SK-N-SH (cell line): ENCODE measurements at regions not wholly inside any gene's neighbourhood (a gene's known extent, or its start where the extent isn't known, plus 50 kb on each side); places are given as distances from the start of the nearest gene placed in this dataset.
A peak's percentile ranks its signal among the peaks of the same experiment; 100 is the strongest.

Experiments
- CTCF ChIA-PET: fragments of 300-600, 350-600 bp; formaldehyde crosslinking; extraction: SDS; loops from one replicate; lab custom pipeline; 2021; lab: Yijun Ruan, JAX
- POLR2A ChIA-PET: fragments of 350-600 bp; sonication (Branson Sonifier 250); formaldehyde crosslinking; extraction: SDS; loops from one replicate; lab custom pipeline; 2020; ENCODE audit warnings: antibody characterized with exemption, inconsistent platforms; lab: Yijun Ruan, JAX
- DNase-seq: peaks from one replicate; pipeline ENCODE4 v3.0.0; 2012
- H2AFZ ChIP-seq: fragments of 200-600 bp; sonication (generic); 2 replicates; pipeline ENCODE4 v1.8.1; 2016; ENCODE audit warnings: antibody characterized with exemption, mild to moderate bottlenecking, low read depth
- H3F3A ChIP-seq: fragments of 200-600 bp; sonication (generic); replicated peaks from 2 replicates; pipeline ENCODE3; 2016; ENCODE audit warnings: antibody characterized with exemption, mild to moderate bottlenecking; ENCODE audit not compliant: insufficient read depth
- H3K27ac ChIP-seq, 2 experiments: fragments of 200-500 bp in 1 of 2; fragments of 200-600 bp in 1 of 2; sonication (Bioruptor generic) in 1 of 2; sonication (generic), shearing (Covaris generic) in 1 of 2; 2 replicates each; pipeline versions ENCODE4 v1.5.1 to v1.6.1; 2014 to 2016; ENCODE audit warnings: low read depth in 2 of 2, inconsistent platforms in 1 of 2, low read length in 1 of 2, mild to moderate bottlenecking in 1 of 2, mixed read lengths in 1 of 2
- H3K27me3 ChIP-seq: fragments of 200-600 bp; sonication (generic), shearing (Covaris generic); 2 replicates; pipeline ENCODE4 v1.6.1; 2016; ENCODE audit warnings: mixed run types; ENCODE audit not compliant: insufficient read depth
- H3K36me3 ChIP-seq, 2 experiments: fragments of 200-500 bp in 1 of 2; fragments of 200-600 bp in 1 of 2; sonication (Bioruptor generic) in 1 of 2; sonication (generic) in 1 of 2; replicated peaks in 1 of 2; 2 replicates each; pipeline versions ENCODE3 to v1.5.1; 2014 to 2016; ENCODE audit warnings: low read length in 1 of 2, mild to moderate bottlenecking in 1 of 2; ENCODE audit not compliant: insufficient read depth in 2 of 2, control insufficient read depth in 1 of 2
- H3K4me1 ChIP-seq, 2 experiments: fragments of 200-500 bp in 1 of 2; fragments of 200-600 bp in 1 of 2; sonication (Bioruptor generic) in 1 of 2; sonication (generic), shearing (Covaris generic) in 1 of 2; 2 replicates each; pipeline versions ENCODE4 v1.5.1 to v1.6.1; 2014 to 2016; ENCODE audit warnings: low read depth in 1 of 2, low read length in 1 of 2, mixed run types in 1 of 2; ENCODE audit not compliant: insufficient read depth in 2 of 2, control insufficient read depth in 1 of 2
- H3K4me2 ChIP-seq: fragments of 200-600 bp; sonication (generic), shearing (Covaris generic); 2 replicates; pipeline ENCODE4 v1.6.1; 2017; ENCODE audit warnings: mixed run types
- H3K4me3 ChIP-seq, 2 experiments: fragments of 200-500 bp in 1 of 2; fragments of 200-600 bp in 1 of 2; sonication (Bioruptor generic) in 1 of 2; sonication (generic), shearing (Covaris generic) in 1 of 2; 2 replicates each; pipeline versions ENCODE4 v1.5.1 to v1.8.1; 2014 to 2016; ENCODE audit warnings: low read depth in 2 of 2, inconsistent platforms in 1 of 2, low read length in 1 of 2, mild to moderate bottlenecking in 1 of 2, mixed read lengths in 1 of 2, moderate library complexity in 1 of 2
- H3K79me2 ChIP-seq: fragments of 200-600 bp; sonication (generic); 2 replicates; pipeline ENCODE4 v1.8.1; 2017; ENCODE audit warnings: mild to moderate bottlenecking; ENCODE audit not compliant: insufficient read depth
- H3K9ac ChIP-seq: fragments of 200-600 bp; sonication (generic); 2 replicates; pipeline ENCODE4 v1.6.1; 2017; ENCODE audit warnings: mixed run types
- H3K9me2 ChIP-seq: fragments of 200-600 bp; sonication (generic); 2 replicates; pipeline ENCODE4 v1.6.1; 2017; ENCODE audit warnings: mixed run types
- H3K9me3 ChIP-seq: fragments of 200-600 bp; sonication (generic); 2 replicates; pipeline ENCODE4 v1.6.1; 2017; ENCODE audit warnings: mixed run types, mild to moderate bottlenecking, moderate library complexity
- H4K20me1 ChIP-seq: fragments of 200-600 bp; sonication (generic); 2 replicates; pipeline ENCODE4 v1.6.1; 2017; ENCODE audit warnings: mild to moderate bottlenecking, mixed run types; ENCODE audit not compliant: insufficient read depth
- EP300 ChIP-seq, 2 experiments: IDR thresholded peaks; 2 replicates each; pipeline versions ENCODE4 v1.4.0 to v1.6.1; 2012; ENCODE audit warnings: borderline replicate concordance in 1 of 2, low read depth in 1 of 2, low read length in 1 of 2
- FOSL2 ChIP-seq: IDR thresholded peaks from 2 replicates; pipeline ENCODE4 v1.4.0; 2012; ENCODE audit warnings: low read depth, mild to moderate bottlenecking, moderate library complexity, borderline replicate concordance
- FOXJ3 ChIP-seq: sonication (generic); formaldehyde crosslinking; IDR thresholded peaks from 2 replicates; pipeline ENCODE4 v1.5.1; 2020; ENCODE audit warnings: mild to moderate bottlenecking, missing genetic modification reagents
- FOXM1 ChIP-seq: IDR thresholded peaks from 2 replicates; pipeline ENCODE4 v1.4.0; 2012; ENCODE audit warnings: low read depth, mild to moderate bottlenecking
- JUND ChIP-seq: IDR thresholded peaks from 2 replicates; pipeline ENCODE4 v1.4.0; 2012
- MXI1 ChIP-seq: IDR thresholded peaks from 2 replicates; pipeline ENCODE4 v1.6.1; 2012; ENCODE audit warnings: mild to moderate bottlenecking, low read depth, low read length, improper control_type of control experiment
- NFIC ChIP-seq: IDR thresholded peaks from 2 replicates; pipeline ENCODE4 v1.4.0; 2012; ENCODE audit warnings: borderline replicate concordance
- NRF1 ChIP-seq: IDR thresholded peaks from 2 replicates; pipeline ENCODE4 v1.6.1; 2012; ENCODE audit warnings: low read depth, mild to moderate bottlenecking, low read length
- PBX3 ChIP-seq: IDR thresholded peaks from 2 replicates; pipeline ENCODE4; 2012
- POLR2AphosphoS5 ChIP-seq: IDR thresholded peaks from 2 replicates; pipeline ENCODE4 v1.6.1; 2012; ENCODE audit warnings: low read depth, low read length
- RXRA ChIP-seq: IDR thresholded peaks from 2 replicates; pipeline ENCODE4 v1.4.0; 2012; ENCODE audit warnings: low read depth, mild to moderate bottlenecking, borderline replicate concordance
- TAF1 ChIP-seq: IDR thresholded peaks from 2 replicates; pipeline ENCODE4 v1.6.1; 2012; ENCODE audit warnings: low read depth, mild to moderate bottlenecking, low read length, moderate library complexity, borderline replicate concordance
- TCF12 ChIP-seq: IDR thresholded peaks from 2 replicates; pipeline ENCODE4 v1.4.0; 2012
- TEAD4 ChIP-seq: IDR thresholded peaks from 2 replicates; pipeline ENCODE4 v1.4.0; 2012; ENCODE audit warnings: mild to moderate bottlenecking, borderline replicate concordance; ENCODE audit not compliant: insufficient read depth
- YY1 ChIP-seq: IDR thresholded peaks from 2 replicates; pipeline ENCODE4 v1.4.0; 2012; ENCODE audit warnings: low read depth, mild to moderate bottlenecking
- WGBS: methylation state at CpG from one replicate; pipeline ENCODE4 v1.1.6; 2017; ENCODE audit warnings: low lambda C conversion rate; 5-methylcytosine and 5-hydroxymethylcytosine counted together

- Histone ChIP-seq H3K4me3 (no peak overlapping the region), H3K79me2 (no peaks in the 10 kb centered on the region), H3F3A (peaks cover 20% of the 10 kb centered on the region), H3K9me3 (peaks cover 10% of the 10 kb centered on the region), H3K36me3 (peaks cover 0 to 3% of the 10 kb centered on the region in 2 experiments), H3K9me2 (no peaks in the 10 kb centered on the region), H4K20me1 (no peaks in the 10 kb centered on the region), H3K27me3 (no peaks in the 10 kb centered on the region), H3K4me2 (no peak overlapping the region), H3K4me1 (peaks cover 0 to 3% of the 10 kb centered on the region in 2 experiments; a peak in 3 of 4 replicates), H2AFZ (no peak overlapping the region), H3K9ac (no peak overlapping the region), H3K27ac (peak overlapping the region in 1 of 2 experiments; percentile 83; a peak in 2 of 4 replicates)
- ChIA-PET POLR2A (no interaction called here), CTCF (no interaction called here)
- WGBS: 72% methylated on average over 6 of the region's 6 CpGs
- no peak for TF ChIP-seq MXI1
- TF ChIP-seq RXRA: peak; percentile 45; the same call in 1 of the 2 replicates
- no peak for DNase-seq
These were observed 465.6 kb upstream of the IGFBP3 start for GRCh38 chr7:46386428-46387399.

GRCh38 chr7:46385662-46386309 is 464.7 kb upstream of the IGFBP3 start:
- peak overlapping the region in 1 of 2 experiments; percentile 83; a peak in 2 of 4 replicates for H3K27ac ChIP-seq
- DNase-seq: no peak
- TF ChIP-seq FOXM1: no peak
- TF ChIP-seq YY1: no peak
- TF ChIP-seq EP300 (IDR thresholded peaks at IDR 0.05; ENCODE audit: borderline replicate concordance in 1 of 2, low read depth in 1 of 2, low read length in 1 of 2): peak in 1 of 2 experiments; percentile 61; a peak in 1 of 4 replicates
- TF ChIP-seq NRF1: no peak
- TF ChIP-seq NFIC: peak; percentile 67
- TF ChIP-seq MXI1: no peak
- TF ChIP-seq FOXJ3: no peak
- TF ChIP-seq TAF1: no peak
- peak; percentile 56 for TF ChIP-seq JUND
- TF ChIP-seq TEAD4: peak; percentile 73; the same call in 1 of the 2 replicates
- TF ChIP-seq POLR2AphosphoS5: peak; percentile 23; the same call in 1 of the 2 replicates
- TF ChIP-seq TCF12: peak; percentile 71
- peak; percentile 72; the same call in 1 of the 2 replicates for TF ChIP-seq FOSL2
- TF ChIP-seq PBX3: peak; percentile 38; the same call in 1 of the 2 replicates
- no peak overlapping the region for H3K4me3 ChIP-seq
- peaks cover 0 to 3% of the 10 kb centered on the region in 2 experiments for H3K36me3 ChIP-seq
- no peak overlapping the region for H3K4me2 ChIP-seq
- no peaks in the 10 kb centered on the region for H3K79me2 ChIP-seq
- ChIA-PET POLR2A (no interaction called here), CTCF (interaction anchor here (0.9 kb wide), 1 partner anchor 468 kb away, joined by 4 read pairs; no protein-coding TSS in a partner anchor)
- peaks cover 10% of the 10 kb centered on the region for H3K9me3 ChIP-seq
- no peaks in the 10 kb centered on the region for H4K20me1 ChIP-seq
- no peaks in the 10 kb centered on the region for H3K9me2 ChIP-seq
- no peak overlapping the region for H3K9ac ChIP-seq
- no peaks in the 10 kb centered on the region for H3K27me3 ChIP-seq
- H2AFZ ChIP-seq: no peak overlapping the region
- H3K4me1 ChIP-seq: peaks cover 0 to 3% of the 10 kb centered on the region in 2 experiments; a peak in 2 of 4 replicates
- peaks cover 20% of the 10 kb centered on the region for H3F3A ChIP-seq
